Uterus (tissue), 3 donors: ENCODE measurements at regions not wholly inside any gene's neighbourhood (a gene's known extent, or its start where the extent isn't known, plus 50 kb on each side); places are given as distances from the start of the nearest gene placed in this dataset.

Source experiments
- DNase-seq, 2 donors: peaks; one replicate each; pipeline ENCODE4 v3.0.0-alpha.2; 2019 to 2020
- H3K27ac ChIP-seq, 2 donors: fragments of 200-600 bp; sonication (generic); 1 replicate in 1 of 2; 2 replicates in 1 of 2; pipeline ENCODE4 v1.5.1; 2016 to 2018
- H3K27me3 ChIP-seq, 2 donors: fragments of 200-600 bp; sonication (generic); one replicate each; pipeline ENCODE4 v1.5.1; 2018 to 2019; ENCODE audit warnings: control low read depth in 1 of 2
- H3K36me3 ChIP-seq, 2 donors: fragments of 200-600 bp; sonication (generic); one replicate each; pipeline ENCODE4 v1.5.1; 2019; ENCODE audit warnings: control low read depth in 1 of 2
- H3K4me1 ChIP-seq, 2 donors: fragments of 200-600 bp; sonication (generic); one replicate each; pipeline ENCODE4 v1.5.1; 2018 to 2019; ENCODE audit warnings: control low read depth in 1 of 2
- H3K4me3 ChIP-seq, 2 donors: fragments of 200-600 bp; sonication (generic); 1 replicate in 1 of 2; 2 replicates in 1 of 2; pipeline ENCODE4 v1.5.1; 2018 to 2019; ENCODE audit warnings: mild to moderate bottlenecking in 1 of 2
- H3K9me3 ChIP-seq, 2 donors: fragments of 200-600 bp; sonication (generic); one replicate each; pipeline ENCODE4 v1.5.1; 2019; ENCODE audit warnings: control low read depth in 1 of 2
- CTCF ChIP-seq, 4 experiments: fragments of 200-600 bp in 2 of 4; fragments of 450-650 bp in 2 of 4; sonication (generic) in 2 of 4; IDR thresholded peaks; one replicate each; pipeline ENCODE4 v1.5.1; 2016 to 2019; ENCODE audit warnings: antibody characterized with exemption in 4 of 4, mild to moderate bottlenecking in 2 of 4, moderate library complexity in 1 of 4
- POLR2A ChIP-seq, 2 donors: fragments of 450-650 bp; IDR thresholded peaks; one replicate each; pipeline ENCODE4 v1.6.1; 2016; ENCODE audit warnings: antibody characterized with exemption in 2 of 2, mild to moderate bottlenecking in 1 of 2, moderate library complexity in 1 of 2
- intact Hi-C: fragments of 100-400 bp; cut with DNase I; formaldehyde crosslinking; loops from one replicate; pipeline ENCODE4 v1.15.1; 2023; ENCODE audit warnings: low total_unique reads
- donor health status: DM: yes; HTN: yes; CAD: no.

GRCh38 chr5:167794121-167794520, 497.3 kb upstream of the WWC1 start:
- H3K9me3 ChIP-seq = no peaks in the 10 kb centered on the region
- no peaks in the 10 kb centered on the region for H3K4me1 ChIP-seq
- H3K27ac ChIP-seq = no peak overlapping the region
- TF ChIP-seq POLR2A (IDR thresholded peaks at IDR 0.05) (no peak), CTCF (IDR thresholded peaks at IDR 0.05) (no peak)
- intact Hi-C loops = no loop called here
- H3K36me3 ChIP-seq = no peaks in the 10 kb centered on the region
- DNase-seq = no peak
- H3K27me3 ChIP-seq = no peaks in the 10 kb centered on the region
- no peak overlapping the region for H3K4me3 ChIP-seq

- Histone ChIP-seq H3K36me3 (no peaks in the 10 kb centered on the region), H3K27me3 (no peaks in the 10 kb centered on the region), H3K27ac (no peak overlapping the region), H3K9me3 (no peaks in the 10 kb centered on the region), H3K4me1 (no peaks in the 10 kb centered on the region), H3K4me3 (no peak overlapping the region)
- DNase-seq = no peak
- TF ChIP-seq CTCF (IDR thresholded peaks at IDR 0.05) (no peak), POLR2A (IDR thresholded peaks at IDR 0.05) (no peak)
- intact Hi-C loops = no loop called here
These were observed 494.8 kb upstream of the WWC1 start for GRCh38 chr5:167796672-167797071.

DNA sequence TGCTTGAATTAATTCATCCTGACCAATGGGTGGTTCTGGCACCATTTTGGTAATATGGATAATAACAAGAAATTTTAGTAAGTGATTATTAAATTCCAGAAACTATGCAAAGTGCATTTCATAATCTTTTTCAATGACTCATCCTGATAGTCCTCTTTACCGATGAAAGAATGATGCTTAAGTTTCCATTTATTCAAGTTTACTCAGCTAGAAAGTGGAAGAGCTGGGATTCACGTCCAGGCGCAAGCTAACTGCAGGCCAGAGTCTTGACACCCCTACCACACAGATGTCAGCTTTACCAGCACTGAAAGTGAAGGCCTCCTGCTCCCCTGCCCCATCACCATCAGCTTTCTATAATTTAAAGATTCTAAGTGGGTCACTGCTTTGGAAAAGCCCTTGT, 493.5 kb upstream of the WWC1 start:
- TF ChIP-seq CTCF (IDR thresholded peaks at IDR 0.05) (no peak), POLR2A (IDR thresholded peaks at IDR 0.05) (no peak)
- intact Hi-C loops = no loop called here
- H3K9me3 ChIP-seq = no peaks in the 10 kb centered on the region

GRCh38 chr5:167798448-167798847, 493.0 kb upstream of the WWC1 start:
- Histone ChIP-seq H3K36me3 (no peaks in the 10 kb centered on the region), H3K27me3 (no peaks in the 10 kb centered on the region), H3K4me1 (no peaks in the 10 kb centered on the region), H3K4me3 (no peak overlapping the region), H3K9me3 (no peaks in the 10 kb centered on the region), H3K27ac (no peak overlapping the region)
- TF ChIP-seq POLR2A (IDR thresholded peaks at IDR 0.05) = no peak
- TF ChIP-seq CTCF (IDR thresholded peaks at IDR 0.05) = no peak
- intact Hi-C loops = no loop called here
- DNase-seq = no peak

More for the DNA sequence above, 493.5 kb upstream of the WWC1 start:
- no peak overlapping the region for H3K27ac ChIP-seq
- H3K4me3 ChIP-seq = no peak overlapping the region
- no peaks in the 10 kb centered on the region for H3K36me3 ChIP-seq
- no peak for DNase-seq
- no peaks in the 10 kb centered on the region for H3K27me3 ChIP-seq
- no peaks in the 10 kb centered on the region for H3K4me1 ChIP-seq

DNA sequence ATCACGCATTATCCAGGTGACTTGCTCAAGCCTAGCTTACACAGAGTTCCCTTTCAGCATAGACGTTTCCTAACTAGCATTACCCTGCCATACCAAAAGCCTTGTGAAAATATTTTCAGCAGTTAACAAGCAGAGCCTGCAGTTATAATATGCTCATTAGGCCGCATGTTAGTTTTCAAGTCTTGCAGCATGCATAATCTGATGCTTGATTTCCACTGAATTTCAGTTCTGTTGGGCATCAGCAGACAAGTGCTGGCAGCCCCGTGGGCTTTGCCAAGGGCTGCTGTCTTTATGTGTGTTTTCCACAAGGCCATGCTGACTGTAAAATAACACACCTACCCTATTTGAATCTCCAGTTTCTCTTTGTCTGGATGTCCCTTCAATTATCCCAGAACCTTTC, 491.0 kb upstream of the WWC1 start:
- intact Hi-C loops = no loop called here
- TF ChIP-seq CTCF (IDR thresholded peaks at IDR 0.05) (no peak), POLR2A (IDR thresholded peaks at IDR 0.05) (no peak)
- Histone ChIP-seq H3K27me3 (no peaks in the 10 kb centered on the region), H3K4me1 (no peaks in the 10 kb centered on the region), H3K36me3 (no peaks in the 10 kb centered on the region), H3K9me3 (no peaks in the 10 kb centered on the region), H3K27ac (no peak overlapping the region), H3K4me3 (no peak overlapping the region)
- no peak for DNase-seq
